Mesothelial cell of epicardium (in vitro differentiated cells): ENCODE measurements at regions not wholly inside any gene's neighbourhood (a gene's known extent, or its start where the extent isn't known, plus 50 kb on each side); places are given as distances from the start of the nearest gene placed in this dataset.

Experiments used
- DNase-seq, 2 experiments: peaks; one replicate each; pipeline ENCODE4 v3.0.0; 2021; ENCODE audit warnings: low spot score in 2 of 2; ENCODE audit not compliant: unreplicated experiment in 2 of 2
- H3K27ac Mint-ChIP-seq: 2 replicates; pipeline ENCODE4 v1.8.0; 2021; ENCODE audit warnings: mixed read lengths
- H3K27me3 Mint-ChIP-seq: 2 replicates; pipeline ENCODE4 v1.8.0; 2021; ENCODE audit warnings: low read depth, mixed read lengths
- H3K36me3 Mint-ChIP-seq: 2 replicates; pipeline ENCODE4 v1.8.0; 2021; ENCODE audit warnings: mixed read lengths
- H3K4me1 Mint-ChIP-seq: 2 replicates; pipeline ENCODE4 v1.8.0; 2021; ENCODE audit warnings: mixed read lengths
- H3K4me3 Mint-ChIP-seq: 2 replicates; pipeline ENCODE4 v1.8.0; 2021; ENCODE audit warnings: mild to moderate bottlenecking, moderate library complexity, mixed read lengths
- H3K9me3 Mint-ChIP-seq: 2 replicates; pipeline ENCODE4 v1.8.0; 2021; ENCODE audit warnings: mixed read lengths
- TF ChIP-seq, protein P1 (sequence below): fragments of 200-600 bp; sonication (generic); IDR thresholded peaks from one replicate; pipeline ENCODE4 v1.5.0; 2021; ENCODE audit warnings: antibody characterized with exemption; ENCODE audit not compliant: unreplicated experiment

GRCh38 chr12:105667973-105668743, 337.7 kb downstream of the C12orf75 start:
- Mint-ChIP-seq H3K4me3 (no peak overlapping the region), H3K4me1 (peaks cover 25% of the 10 kb centered on the region), H3K36me3 (no peaks in the 10 kb centered on the region), H3K27ac (peak overlapping the region; percentile 24), H3K27me3 (no peaks in the 10 kb centered on the region), H3K9me3 (peaks cover 29% of the 10 kb centered on the region)
- TF ChIP-seq, protein P1, sequence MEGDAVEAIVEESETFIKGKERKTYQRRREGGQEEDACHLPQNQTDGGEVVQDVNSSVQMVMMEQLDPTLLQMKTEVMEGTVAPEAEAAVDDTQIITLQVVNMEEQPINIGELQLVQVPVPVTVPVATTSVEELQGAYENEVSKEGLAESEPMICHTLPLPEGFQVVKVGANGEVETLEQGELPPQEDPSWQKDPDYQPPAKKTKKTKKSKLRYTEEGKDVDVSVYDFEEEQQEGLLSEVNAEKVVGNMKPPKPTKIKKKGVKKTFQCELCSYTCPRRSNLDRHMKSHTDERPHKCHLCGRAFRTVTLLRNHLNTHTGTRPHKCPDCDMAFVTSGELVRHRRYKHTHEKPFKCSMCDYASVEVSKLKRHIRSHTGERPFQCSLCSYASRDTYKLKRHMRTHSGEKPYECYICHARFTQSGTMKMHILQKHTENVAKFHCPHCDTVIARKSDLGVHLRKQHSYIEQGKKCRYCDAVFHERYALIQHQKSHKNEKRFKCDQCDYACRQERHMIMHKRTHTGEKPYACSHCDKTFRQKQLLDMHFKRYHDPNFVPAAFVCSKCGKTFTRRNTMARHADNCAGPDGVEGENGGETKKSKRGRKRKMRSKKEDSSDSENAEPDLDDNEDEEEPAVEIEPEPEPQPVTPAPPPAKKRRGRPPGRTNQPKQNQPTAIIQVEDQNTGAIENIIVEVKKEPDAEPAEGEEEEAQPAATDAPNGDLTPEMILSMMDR: no peak
- DNase-seq: no peak

GRCh38 chr12:105670672-105671071, 340.2 kb downstream of the C12orf75 start:
- Mint-ChIP-seq H3K4me1 (peaks cover 25% of the 10 kb centered on the region), H3K4me3 (no peak overlapping the region), H3K9me3 (peaks cover 24% of the 10 kb centered on the region), H3K36me3 (no peaks in the 10 kb centered on the region), H3K27ac (no peak overlapping the region), H3K27me3 (no peaks in the 10 kb centered on the region)
- TF ChIP-seq, protein P1: no peak
- no peak for DNase-seq

GRCh38 chr12:105671720-105672119, 341.2 kb downstream of the C12orf75 start:
- TF ChIP-seq, protein P1: no peak
- Mint-ChIP-seq H3K4me3 (no peak overlapping the region), H3K9me3 (peaks cover 24% of the 10 kb centered on the region), H3K36me3 (no peaks in the 10 kb centered on the region), H3K4me1 (peaks cover 26% of the 10 kb centered on the region), H3K27ac (peak overlapping the region; percentile 77), H3K27me3 (no peaks in the 10 kb centered on the region)
- no peak for DNase-seq

DNA sequence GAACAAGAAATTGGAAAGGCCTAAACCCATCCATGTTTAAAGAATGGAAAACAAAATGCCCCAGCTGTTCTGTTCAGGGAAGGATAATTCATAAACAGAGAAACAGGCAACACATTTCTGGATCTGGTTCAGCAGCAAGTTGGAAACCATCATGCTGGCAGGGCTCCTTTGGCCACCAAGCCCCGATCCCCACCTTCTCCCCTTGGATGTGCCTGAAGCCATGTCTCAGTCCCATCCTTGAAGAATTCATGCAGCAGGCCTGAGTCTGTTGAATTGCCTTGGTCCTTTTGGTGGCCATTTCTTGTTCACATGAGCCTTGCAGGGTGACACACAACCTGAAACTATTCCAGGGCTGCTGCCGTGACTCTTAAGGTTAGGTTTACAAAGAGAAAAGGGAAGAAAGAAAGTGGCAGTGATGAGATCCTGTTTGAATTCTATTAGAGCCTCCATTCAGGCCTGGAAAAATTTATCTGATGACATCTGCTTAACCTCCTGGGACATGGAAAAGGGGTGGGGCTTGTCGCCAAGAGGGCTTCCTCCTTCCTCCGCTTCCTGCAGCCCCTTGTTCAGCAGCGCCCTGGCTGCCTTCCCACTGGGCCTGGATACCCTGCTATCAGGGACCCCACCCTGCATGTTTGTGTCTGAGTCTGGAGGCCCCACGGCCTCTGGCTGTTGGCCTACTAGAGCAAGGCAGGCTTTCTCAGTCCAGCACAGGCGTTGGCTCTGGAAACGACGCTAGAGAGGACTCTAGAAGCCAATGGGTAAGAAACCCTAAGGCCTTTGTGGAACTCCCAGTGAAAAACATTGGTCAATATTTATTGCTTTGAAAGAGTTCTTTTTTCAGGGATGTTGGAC, 341.9 kb downstream of the C12orf75 start:
- H3K36me3 Mint-ChIP-seq: no peaks in the 10 kb centered on the region
- no peak for DNase-seq
- H3K27me3 Mint-ChIP-seq: no peaks in the 10 kb centered on the region
- peaks cover 28% of the 10 kb centered on the region for H3K4me1 Mint-ChIP-seq
- TF ChIP-seq, protein P1: no peak
- H3K27ac Mint-ChIP-seq: peak overlapping the region; percentile 77
- H3K9me3 Mint-ChIP-seq: peaks cover 20% of the 10 kb centered on the region
- H3K4me3 Mint-ChIP-seq: no peak overlapping the region

GRCh38 chr12:105674871-105675699, 344.6 kb downstream of the C12orf75 start:
- Mint-ChIP-seq H3K36me3 (no peaks in the 10 kb centered on the region), H3K27me3 (no peaks in the 10 kb centered on the region), H3K4me1 (peaks cover 22% of the 10 kb centered on the region), H3K9me3 (peaks cover 21% of the 10 kb centered on the region), H3K27ac (no peak overlapping the region), H3K4me3 (no peak overlapping the region)
- TF ChIP-seq, protein P1: no peak
- no peak for DNase-seq
